ENCODE measurements at regions not wholly inside any gene's neighbourhood (a gene's known extent, or its start where the extent isn't known, plus 50 kb on each side); places are given as distances from the start of the nearest gene placed in this dataset.

DNA sequence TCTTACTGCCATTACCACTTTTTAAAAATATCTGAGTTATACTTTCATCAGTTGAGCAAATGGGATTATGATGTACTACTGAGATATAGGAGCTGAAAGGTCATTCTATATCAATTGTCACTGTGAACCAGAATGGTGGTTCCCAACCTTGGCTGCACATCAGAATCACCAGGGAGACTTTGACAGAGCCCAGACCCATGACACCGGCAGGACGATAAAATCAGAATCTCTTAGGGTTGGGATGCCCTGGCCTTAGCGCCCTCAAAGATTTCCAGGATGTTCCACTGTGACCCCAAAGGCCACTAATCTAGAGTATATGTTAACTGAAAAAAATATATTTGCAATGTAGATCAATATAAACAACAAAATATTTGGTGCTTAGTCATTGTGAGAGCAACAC lies 355.1 kb downstream of the LIG4 start:
- TF ChIP-seq, protein P1, sequence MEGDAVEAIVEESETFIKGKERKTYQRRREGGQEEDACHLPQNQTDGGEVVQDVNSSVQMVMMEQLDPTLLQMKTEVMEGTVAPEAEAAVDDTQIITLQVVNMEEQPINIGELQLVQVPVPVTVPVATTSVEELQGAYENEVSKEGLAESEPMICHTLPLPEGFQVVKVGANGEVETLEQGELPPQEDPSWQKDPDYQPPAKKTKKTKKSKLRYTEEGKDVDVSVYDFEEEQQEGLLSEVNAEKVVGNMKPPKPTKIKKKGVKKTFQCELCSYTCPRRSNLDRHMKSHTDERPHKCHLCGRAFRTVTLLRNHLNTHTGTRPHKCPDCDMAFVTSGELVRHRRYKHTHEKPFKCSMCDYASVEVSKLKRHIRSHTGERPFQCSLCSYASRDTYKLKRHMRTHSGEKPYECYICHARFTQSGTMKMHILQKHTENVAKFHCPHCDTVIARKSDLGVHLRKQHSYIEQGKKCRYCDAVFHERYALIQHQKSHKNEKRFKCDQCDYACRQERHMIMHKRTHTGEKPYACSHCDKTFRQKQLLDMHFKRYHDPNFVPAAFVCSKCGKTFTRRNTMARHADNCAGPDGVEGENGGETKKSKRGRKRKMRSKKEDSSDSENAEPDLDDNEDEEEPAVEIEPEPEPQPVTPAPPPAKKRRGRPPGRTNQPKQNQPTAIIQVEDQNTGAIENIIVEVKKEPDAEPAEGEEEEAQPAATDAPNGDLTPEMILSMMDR (conservative IDR thresholded peaks at IDR 0.05), result no peak
- TF ChIP-seq ZFX (IDR thresholded peaks at IDR 0.05), result no peak
- H3K27ac ChIP-seq, result no peak overlapping the region

DNA sequence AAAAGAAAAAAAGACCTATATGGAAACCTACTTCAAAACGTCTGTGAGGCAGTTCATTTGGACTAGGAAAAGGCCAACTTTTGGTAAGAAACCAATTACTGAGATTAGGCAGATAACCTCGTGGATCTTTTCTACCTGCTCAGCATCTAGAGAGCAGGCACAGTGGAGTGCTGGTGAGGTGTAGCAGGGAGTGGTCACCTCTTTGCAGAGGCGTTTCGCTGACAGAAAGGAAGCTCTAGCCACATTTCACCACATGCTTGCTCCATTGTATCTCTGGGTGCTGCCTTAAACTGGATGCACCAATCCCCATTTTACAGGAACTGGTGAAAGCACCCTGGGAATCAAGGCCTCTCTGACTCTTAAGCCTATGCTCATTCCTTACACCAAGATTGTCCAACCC lies 360.5 kb downstream of the LIG4 start:
- no peak overlapping the region for H3K27ac ChIP-seq
- TF ChIP-seq, protein P1 (conservative IDR thresholded peaks at IDR 0.05), result no peak
- no peak for TF ChIP-seq ZFX (IDR thresholded peaks at IDR 0.05)

DNA sequence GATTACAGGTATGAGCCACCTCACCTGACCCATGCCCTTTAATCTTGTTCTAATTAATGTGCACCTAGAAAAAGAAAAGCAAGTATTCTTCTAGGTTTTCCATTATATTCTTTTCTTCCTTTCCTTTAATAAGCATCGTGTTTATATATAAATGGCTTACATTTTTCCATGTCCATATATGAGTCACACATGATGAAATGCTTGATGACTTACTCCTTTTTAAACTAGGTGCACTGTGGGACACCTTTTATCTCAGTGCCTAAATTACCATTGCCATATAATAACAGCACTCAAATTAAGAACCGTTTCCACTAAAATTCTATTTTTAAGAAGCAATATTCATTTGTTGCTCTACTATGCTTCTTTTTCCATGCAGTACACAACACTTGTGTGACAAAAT lies 363.3 kb downstream of the LIG4 start:
- TF ChIP-seq, protein P1 (conservative IDR thresholded peaks at IDR 0.05), result no peak
- no peak for TF ChIP-seq ZFX (IDR thresholded peaks at IDR 0.05)

DNA sequence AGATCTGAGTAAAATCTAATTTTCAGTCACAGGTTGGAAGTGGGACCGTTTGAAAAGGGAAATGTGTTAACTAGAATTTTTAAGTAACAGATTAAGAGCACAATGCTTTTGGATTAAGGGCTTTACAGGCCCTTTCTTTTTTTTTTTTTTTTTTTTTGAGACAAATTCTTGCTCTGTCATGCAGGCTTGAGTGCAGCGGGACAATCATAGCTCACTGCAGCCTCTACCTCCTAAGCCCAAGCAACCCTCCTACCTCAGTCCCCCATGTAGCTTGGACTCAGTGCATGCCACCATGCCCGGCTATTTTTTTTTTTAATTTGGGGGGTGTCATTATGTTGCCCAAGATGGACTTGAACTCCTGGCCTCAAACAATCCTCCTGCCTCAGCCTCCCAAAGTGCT lies 363.7 kb downstream of the LIG4 start:
- no peak overlapping the region for H3K27ac ChIP-seq
- TF ChIP-seq ZFX (IDR thresholded peaks at IDR 0.05), result no peak
- TF ChIP-seq, protein P1 (conservative IDR thresholded peaks at IDR 0.05), result no peak

More for the DNA sequence above, 363.3 kb downstream of the LIG4 start:
- H3K27ac ChIP-seq, result no peak overlapping the region

GRCh38 chr13:107847406-107847805 lies 367.9 kb downstream of the LIG4 start:
- TF ChIP-seq, protein P1 (conservative IDR thresholded peaks at IDR 0.05), result no peak
- TF ChIP-seq ZFX (IDR thresholded peaks at IDR 0.05), result no peak
- H3K27ac ChIP-seq, result no peak overlapping the region

- TF ChIP-seq, protein P1 (conservative IDR thresholded peaks at IDR 0.05), result no peak
- TF ChIP-seq ZFX (IDR thresholded peaks at IDR 0.05), result no peak
- H3K27ac ChIP-seq, result no peak overlapping the region
Measured at GRCh38 chr13:107846642-107847041, 368.7 kb downstream of the LIG4 start.

DNA sequence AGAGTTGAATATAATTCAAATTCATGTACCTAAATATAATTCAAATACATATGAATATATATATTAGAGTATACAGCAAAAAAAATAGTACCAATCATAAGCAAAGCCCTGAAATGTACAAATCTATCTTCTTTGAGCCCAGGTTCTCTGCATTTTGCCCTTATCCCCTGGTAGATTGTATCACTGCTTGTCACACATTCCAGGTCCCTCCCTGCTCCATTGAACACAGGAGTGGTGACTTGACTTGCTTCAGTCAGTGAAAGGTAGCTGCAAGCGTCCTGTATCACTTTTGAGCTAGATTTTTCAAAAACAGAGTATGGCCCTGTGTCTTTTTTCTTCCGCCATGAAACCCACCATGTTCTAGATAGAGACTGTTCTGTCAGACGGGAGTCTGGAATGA lies 369.4 kb downstream of the LIG4 start:
- TF ChIP-seq, protein P1 (conservative IDR thresholded peaks at IDR 0.05), result no peak
- TF ChIP-seq ZFX (IDR thresholded peaks at IDR 0.05), result no peak
- no peak overlapping the region for H3K27ac ChIP-seq

Data from C4-2B (cell line).